Subcutaneous abdominal adipose tissue (tissue), 5 donors: ENCODE measurements at regions not wholly inside any gene's neighbourhood (a gene's known extent, or its start where the extent isn't known, plus 50 kb on each side); places are given as distances from the start of the nearest gene placed in this dataset.

Source experiments
- H3K27ac ChIP-seq: one replicate; pipeline ENCODE4 v1.7.0; 2013; ENCODE audit warnings: low read depth, mild to moderate bottlenecking, inconsistent platforms, low read length, moderate library complexity
- H3K27me3 ChIP-seq, 5 donors: one replicate each; pipeline ENCODE4 v1.7.0; 2013; ENCODE audit warnings: low read length in 5 of 5, inconsistent platforms in 1 of 5; ENCODE audit not compliant: control insufficient read depth in 5 of 5, insufficient read depth in 4 of 5
- H3K36me3 ChIP-seq, 5 donors: one replicate each; pipeline ENCODE4 v1.7.0; 2013; ENCODE audit warnings: low read length in 5 of 5; ENCODE audit not compliant: control insufficient read depth in 5 of 5, insufficient read depth in 5 of 5
- H3K4me1 ChIP-seq, 5 donors: one replicate each; pipeline ENCODE4 v1.7.0; 2013; ENCODE audit warnings: low read length in 5 of 5, mild to moderate bottlenecking in 3 of 5, moderate library complexity in 1 of 5; ENCODE audit not compliant: control insufficient read depth in 5 of 5, insufficient read depth in 5 of 5
- H3K4me3 ChIP-seq, 5 donors: one replicate each; pipeline ENCODE4 v1.7.0; 2013; ENCODE audit warnings: low read length in 5 of 5, low read depth in 1 of 5
- H3K9ac ChIP-seq, 5 donors: one replicate each; pipeline ENCODE4 v1.7.0; 2013; ENCODE audit warnings: low read length in 5 of 5, mild to moderate bottlenecking in 4 of 5, moderate library complexity in 3 of 5
- H3K9me3 ChIP-seq, 5 donors: one replicate each; pipeline ENCODE4 v1.7.0; 2013; ENCODE audit warnings: low read length in 5 of 5; ENCODE audit not compliant: control insufficient read depth in 5 of 5
- donor health status: healthy.
- donor health status: healthy.
- donor health status: healthy.
- donor health status: healthy.
- donor health status: healthy.

GRCh38 chr5:143516249-143516648 is 112.8 kb upstream of the NR3C1 start:
- Histone ChIP-seq H3K9ac (peak overlapping the region in 2 of 5 donors; percentile 19 to 36), H3K27me3 (no peaks in the 10 kb centered on the region), H3K9me3 (no peaks in the 10 kb centered on the region), H3K36me3 (no peaks in the 10 kb centered on the region), H3K4me1 (peaks cover 6 to 27% (median 24%) of the 10 kb centered on the region in 5 donors), H3K4me3 (no peak overlapping the region), H3K27ac (peak overlapping the region; percentile 90)

- H3K27ac ChIP-seq, result peak overlapping the region; percentile 90
- peaks cover 6 to 23% (median 21%) of the 10 kb centered on the region in 5 donors for H3K4me1 ChIP-seq
- H3K36me3 ChIP-seq, result no peaks in the 10 kb centered on the region
- H3K4me3 ChIP-seq, result no peak overlapping the region
- H3K9me3 ChIP-seq, result no peaks in the 10 kb centered on the region
- no peaks in the 10 kb centered on the region for H3K27me3 ChIP-seq
- peak overlapping the region in 1 of 5 donors; percentile 43 for H3K9ac ChIP-seq
These were observed 112.3 kb upstream of the NR3C1 start for GRCh38 chr5:143515829-143516228.

- Histone ChIP-seq H3K9me3 (no peaks in the 10 kb centered on the region), H3K27ac (peak overlapping the region; percentile 90), H3K9ac (peak overlapping the region in 1 of 5 donors; percentile 43), H3K36me3 (no peaks in the 10 kb centered on the region), H3K4me3 (no peak overlapping the region), H3K27me3 (no peaks in the 10 kb centered on the region), H3K4me1 (peaks cover 6 to 23% (median 21%) of the 10 kb centered on the region in 5 donors)
These were observed 111.3 kb upstream of the NR3C1 start for GRCh38 chr5:143514616-143515335.

GRCh38 chr5:143513720-143514119 is 110.2 kb upstream of the NR3C1 start:
- no peaks in the 10 kb centered on the region for H3K36me3 ChIP-seq
- H3K27ac ChIP-seq, result no peak overlapping the region
- no peak overlapping the region for H3K4me3 ChIP-seq
- no peaks in the 10 kb centered on the region for H3K9me3 ChIP-seq
- H3K27me3 ChIP-seq, result no peaks in the 10 kb centered on the region
- peaks cover 6 to 23% (median 23%) of the 10 kb centered on the region in 5 donors for H3K4me1 ChIP-seq
- no peak overlapping the region for H3K9ac ChIP-seq

GRCh38 chr5:143511736-143512135 is 108.2 kb upstream of the NR3C1 start:
- Histone ChIP-seq H3K9me3 (no peaks in the 10 kb centered on the region), H3K27me3 (no peaks in the 10 kb centered on the region), H3K27ac (no peak overlapping the region), H3K4me1 (peaks cover 6 to 31% (median 25%) of the 10 kb centered on the region in 5 donors), H3K36me3 (no peaks in the 10 kb centered on the region), H3K9ac (no peak overlapping the region), H3K4me3 (no peak overlapping the region)

GRCh38 chr5:143509758-143510221 is 106.3 kb upstream of the NR3C1 start:
- no peak overlapping the region for H3K9ac ChIP-seq
- no peak overlapping the region for H3K4me3 ChIP-seq
- no peaks in the 10 kb centered on the region for H3K27me3 ChIP-seq
- H3K4me1 ChIP-seq, result peaks cover 3 to 13% (median 11%) of the 10 kb centered on the region in 5 donors
- no peak overlapping the region for H3K27ac ChIP-seq
- no peaks in the 10 kb centered on the region for H3K36me3 ChIP-seq
- peaks cover 0 to 3% (median 2%) of the 10 kb centered on the region in 5 donors for H3K9me3 ChIP-seq

GRCh38 chr5:143506836-143507552 is 103.5 kb upstream of the NR3C1 start:
- peaks cover 0 to 13% (median 7%) of the 10 kb centered on the region in 5 donors for H3K4me1 ChIP-seq
- no peak overlapping the region for H3K9ac ChIP-seq
- H3K9me3 ChIP-seq, result peaks cover 0 to 3% (median 2%) of the 10 kb centered on the region in 5 donors
- H3K36me3 ChIP-seq, result no peaks in the 10 kb centered on the region
- H3K27me3 ChIP-seq, result no peaks in the 10 kb centered on the region
- H3K4me3 ChIP-seq, result no peak overlapping the region
- H3K27ac ChIP-seq, result peak overlapping the region; percentile 55

GRCh38 chr5:143505934-143506333 is 102.4 kb upstream of the NR3C1 start:
- peaks cover 0 to 3% (median 2%) of the 10 kb centered on the region in 5 donors for H3K9me3 ChIP-seq
- peaks cover 6 to 24% (median 16%) of the 10 kb centered on the region in 5 donors for H3K4me1 ChIP-seq
- H3K27ac ChIP-seq, result no peak overlapping the region
- no peaks in the 10 kb centered on the region for H3K36me3 ChIP-seq
- no peak overlapping the region for H3K4me3 ChIP-seq
- no peaks in the 10 kb centered on the region for H3K27me3 ChIP-seq
- H3K9ac ChIP-seq, result no peak overlapping the region

GRCh38 chr5:143505354-143505753 is 101.9 kb upstream of the NR3C1 start:
- Histone ChIP-seq H3K27me3 (no peaks in the 10 kb centered on the region), H3K9ac (no peak overlapping the region), H3K36me3 (no peaks in the 10 kb centered on the region), H3K4me1 (peaks cover 6 to 27% (median 16%) of the 10 kb centered on the region in 5 donors), H3K27ac (no peak overlapping the region), H3K9me3 (peaks cover 0 to 3% (median 2%) of the 10 kb centered on the region in 5 donors), H3K4me3 (no peak overlapping the region)
